UCSD-AML1 (cell line): ENCODE measurements at regions not wholly inside any gene's neighbourhood (a gene's known extent, or its start where the extent isn't known, plus 50 kb on each side); places are given as distances from the start of the nearest gene placed in this dataset.

Source experiments
- DNase-seq: peaks from one replicate; lab custom pipeline; 2025; ENCODE audit not compliant: unreplicated experiment; lab: John Stamatoyannopoulos, UW

GRCh38 chr3:83729576-83729975, 1229.2 kb upstream of the CADM2 start:
- DNase-seq = no peak

- no peak for DNase-seq
These were observed 1224.1 kb upstream of the CADM2 start for GRCh38 chr3:83734656-83735055.

GRCh38 chr3:83738202-83738601, 1220.6 kb upstream of the CADM2 start:
- no peak for DNase-seq

- DNase-seq = no peak
These were observed 1218.3 kb upstream of the CADM2 start for GRCh38 chr3:83740504-83740903.

GRCh38 chr3:83765956-83766355, 1192.8 kb upstream of the CADM2 start:
- DNase-seq = no peak

GRCh38 chr3:83769791-83770663, 1188.8 kb upstream of the CADM2 start:
- DNase-seq = no peak

GRCh38 chr3:83770664-83771402, 1188.0 kb upstream of the CADM2 start:
- no peak for DNase-seq

- DNase-seq = no peak
These were observed 1156.0 kb upstream of the CADM2 start for GRCh38 chr3:83802801-83803200.

GRCh38 chr3:83807511-83807910, 1151.3 kb upstream of the CADM2 start:
- no peak for DNase-seq

GRCh38 chr3:83813176-83813575, 1145.6 kb upstream of the CADM2 start:
- DNase-seq = no peak

- no peak for DNase-seq
These were observed 1142.1 kb upstream of the CADM2 start for GRCh38 chr3:83816653-83817052.

GRCh38 chr3:83821506-83821905, 1137.3 kb upstream of the CADM2 start:
- DNase-seq = no peak

GRCh38 chr3:83823095-83823494, 1135.7 kb upstream of the CADM2 start:
- DNase-seq = no peak

GRCh38 chr3:83835040-83835439, 1123.7 kb upstream of the CADM2 start:
- no peak for DNase-seq

- DNase-seq = no peak
These were observed 1116.3 kb upstream of the CADM2 start for GRCh38 chr3:83842511-83842910.

GRCh38 chr3:83843716-83844115, 1115.1 kb upstream of the CADM2 start:
- peak; percentile 2 for DNase-seq

GRCh38 chr3:83849106-83849730, 1109.6 kb upstream of the CADM2 start:
- DNase-seq = no peak

- no peak for DNase-seq
These were observed 1095.4 kb upstream of the CADM2 start for GRCh38 chr3:83863380-83863779.

GRCh38 chr3:83868909-83869567, 1089.8 kb upstream of the CADM2 start:
- no peak for DNase-seq

- no peak for DNase-seq
These were observed 1085.2 kb upstream of the CADM2 start for GRCh38 chr3:83873550-83873949.

- no peak for DNase-seq
These were observed 1080.9 kb upstream of the CADM2 start for GRCh38 chr3:83877910-83878309.
